IgD-negative memory B cell (primary cell): ENCODE measurements at regions not wholly inside any gene's neighbourhood (a gene's known extent, or its start where the extent isn't known, plus 50 kb on each side); places are given as distances from the start of the nearest gene placed in this dataset.
"Not testable (repeated sequence)": the region's sequence is repeated elsewhere in the genome, so short reads cannot be mapped to it uniquely, and the experiment has no call there.

Experiments used
- H3K27ac Mint-ChIP-seq, 3 donors: one replicate each; pipeline ENCODE4 v1.8.0; 2020 to 2022; ENCODE audit warnings: mild to moderate bottlenecking in 3 of 3, mixed read lengths in 3 of 3, moderate library complexity in 1 of 3
- H3K27me3 Mint-ChIP-seq: one replicate; pipeline ENCODE4 v1.8.0; 2021; ENCODE audit warnings: mixed read lengths
- H3K36me3 Mint-ChIP-seq: one replicate; pipeline ENCODE4 v1.8.0; 2020; ENCODE audit warnings: mild to moderate bottlenecking, mixed read lengths
- H3K4me1 Mint-ChIP-seq, 3 donors: one replicate each; pipeline ENCODE4 v1.8.0; 2020 to 2022; ENCODE audit warnings: mixed read lengths in 3 of 3, mild to moderate bottlenecking in 1 of 3
- H3K4me3 Mint-ChIP-seq, 4 donors: one replicate each; pipeline ENCODE4 v1.8.0; 2020 to 2022; ENCODE audit warnings: mild to moderate bottlenecking in 4 of 4, mixed read lengths in 4 of 4, moderate library complexity in 3 of 4
- H3K9me3 Mint-ChIP-seq, 3 donors: one replicate each; pipeline ENCODE4 v1.8.0; 2020 to 2021; ENCODE audit warnings: mixed read lengths in 3 of 3, mild to moderate bottlenecking in 1 of 3

DNA sequence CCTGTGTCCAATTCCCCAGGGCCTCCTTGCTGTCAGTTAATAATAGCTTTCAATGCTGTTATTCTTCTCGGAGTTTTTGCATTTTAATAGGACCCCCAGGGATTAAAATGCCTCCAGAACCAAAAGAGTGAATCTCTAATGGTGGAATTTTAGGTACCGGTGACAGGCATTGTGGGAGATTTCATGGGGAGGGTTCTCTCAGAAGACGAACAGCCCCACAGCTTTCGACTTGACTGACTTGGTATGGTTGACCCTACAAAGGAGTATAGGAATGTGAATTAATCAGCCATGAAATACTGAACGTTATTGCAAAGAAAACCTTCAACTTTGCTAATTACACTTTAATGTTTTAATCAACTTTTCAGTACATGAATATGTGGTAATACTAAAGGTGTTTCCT, 206.3 kb upstream of the FZD8 start:
- H3K36me3 Mint-ChIP-seq: no peaks in the 10 kb centered on the region
- H3K27ac Mint-ChIP-seq: peak overlapping the region in 1 of 3 donors; percentile 14
- H3K9me3 Mint-ChIP-seq: peaks cover 0 to 3% (median 2%) of the 10 kb centered on the region in 3 donors
- H3K27me3 Mint-ChIP-seq: no peaks in the 10 kb centered on the region
- H3K4me3 Mint-ChIP-seq: no peak overlapping the region
- H3K4me1 Mint-ChIP-seq: no peaks in the 10 kb centered on the region

DNA sequence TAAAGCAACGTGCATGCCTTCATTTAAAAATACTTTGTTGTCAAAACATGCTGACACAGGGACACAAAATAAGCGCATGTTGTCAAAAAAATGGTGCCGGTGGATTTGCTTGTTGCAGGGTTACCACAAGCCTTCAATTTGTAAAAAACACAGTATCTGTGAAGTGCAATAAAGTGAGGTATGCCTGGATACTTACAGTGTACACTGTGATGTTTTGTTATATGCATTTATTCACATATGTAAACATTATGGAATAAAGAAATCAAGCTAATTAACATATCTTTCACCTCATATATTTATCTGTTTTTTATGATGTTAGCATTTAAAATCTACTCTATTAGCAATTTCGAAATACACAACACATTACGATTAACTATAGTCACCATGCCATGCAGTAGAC, 202.6 kb upstream of the FZD8 start:
- H3K27me3 Mint-ChIP-seq: no peaks in the 10 kb centered on the region
- H3K4me1 Mint-ChIP-seq: no peaks in the 10 kb centered on the region
- no peak overlapping the region for H3K4me3 Mint-ChIP-seq
- no peak overlapping the region for H3K27ac Mint-ChIP-seq
- H3K9me3 Mint-ChIP-seq: peaks cover 3 to 8% (median 5%) of the 10 kb centered on the region in 3 donors
- H3K36me3 Mint-ChIP-seq: no peaks in the 10 kb centered on the region

DNA sequence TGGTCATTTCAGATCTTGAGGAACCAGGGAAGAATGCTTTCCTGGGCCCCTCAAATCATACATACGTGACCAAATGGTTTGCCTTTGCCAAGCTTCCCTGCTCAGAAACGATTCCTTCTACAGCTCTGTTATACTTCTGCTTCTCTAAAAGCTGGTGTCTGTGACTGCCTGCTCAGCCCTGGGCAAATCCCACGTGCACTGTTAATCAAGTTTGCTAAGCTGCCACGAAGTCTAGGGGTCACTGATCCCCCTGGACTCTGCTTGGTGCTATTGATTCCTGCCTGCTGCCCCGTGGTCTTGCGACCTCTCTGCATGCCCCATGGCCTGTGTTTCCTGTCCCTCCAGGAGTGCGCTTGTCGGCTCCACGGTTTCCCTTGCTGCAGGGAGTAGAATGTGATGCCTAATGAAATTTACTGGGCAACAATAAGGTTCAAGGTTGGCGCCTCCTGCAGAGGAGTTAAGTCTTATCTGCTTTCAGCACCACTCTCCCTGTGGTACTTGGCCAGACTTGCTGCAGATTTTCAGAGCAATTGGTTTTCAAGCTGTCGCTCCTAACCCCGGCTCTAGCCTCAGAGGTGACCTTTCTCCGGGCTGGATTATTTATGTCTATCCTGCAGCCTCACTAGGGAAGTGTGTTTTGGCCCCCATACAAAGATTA, 201.6 kb upstream of the FZD8 start:
- H3K27ac Mint-ChIP-seq: no peak overlapping the region
- no peaks in the 10 kb centered on the region for H3K4me1 Mint-ChIP-seq
- H3K4me3 Mint-ChIP-seq: no peak overlapping the region
- no peaks in the 10 kb centered on the region for H3K27me3 Mint-ChIP-seq
- peaks cover 3 to 8% (median 5%) of the 10 kb centered on the region in 3 donors for H3K9me3 Mint-ChIP-seq
- no peaks in the 10 kb centered on the region for H3K36me3 Mint-ChIP-seq

DNA sequence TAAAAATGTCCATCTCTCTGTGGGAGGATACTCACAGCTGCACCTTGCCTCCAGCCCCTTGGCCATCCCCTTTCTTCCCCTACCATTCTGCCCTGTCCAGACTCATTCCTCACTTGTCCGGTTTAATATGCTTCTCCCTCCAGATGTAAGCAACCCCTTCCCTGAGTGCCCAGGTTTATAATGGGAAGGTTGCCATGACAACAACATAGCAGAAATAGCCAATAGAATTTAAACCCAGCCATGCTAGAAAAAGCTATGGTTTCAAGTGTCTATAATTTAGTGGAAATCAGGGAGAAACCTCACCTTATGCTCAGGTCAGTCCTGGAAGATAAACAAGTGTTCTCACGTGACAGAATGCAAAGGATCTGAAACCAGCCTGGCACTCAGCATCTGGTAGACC, 196.0 kb upstream of the FZD8 start:
- H3K27me3 Mint-ChIP-seq: no peaks in the 10 kb centered on the region
- H3K4me1 Mint-ChIP-seq: no peaks in the 10 kb centered on the region
- no peak overlapping the region for H3K4me3 Mint-ChIP-seq
- H3K27ac Mint-ChIP-seq: no peak overlapping the region
- no peaks in the 10 kb centered on the region for H3K36me3 Mint-ChIP-seq
- H3K9me3 Mint-ChIP-seq: peaks cover 3 to 8% (median 3%) of the 10 kb centered on the region in 3 donors

DNA sequence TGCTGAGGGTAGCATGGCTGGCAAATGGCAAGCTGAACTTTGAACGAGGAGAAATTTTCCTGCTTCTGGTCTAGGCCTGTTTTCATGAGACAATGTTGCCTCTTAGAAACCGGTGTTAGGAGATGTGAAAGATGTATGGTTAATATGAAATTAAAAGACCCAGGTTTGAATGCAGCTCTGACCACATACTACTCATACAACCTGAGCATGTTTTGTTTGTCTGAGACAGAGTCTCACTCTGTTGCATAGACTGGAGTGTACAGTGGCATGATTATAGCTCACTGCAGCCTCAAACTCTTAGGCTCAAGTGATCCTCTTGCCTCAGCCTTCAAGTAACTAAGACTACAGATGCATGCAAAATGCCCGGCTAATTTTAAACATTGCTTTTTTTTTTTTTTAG, 193.4 kb upstream of the FZD8 start:
- no peaks in the 10 kb centered on the region for H3K4me1 Mint-ChIP-seq
- peaks cover 0 to 3% (median 2%) of the 10 kb centered on the region in 3 donors for H3K9me3 Mint-ChIP-seq
- H3K27ac Mint-ChIP-seq: no peak overlapping the region
- H3K27me3 Mint-ChIP-seq: no peaks in the 10 kb centered on the region
- no peak overlapping the region for H3K4me3 Mint-ChIP-seq
- no peaks in the 10 kb centered on the region for H3K36me3 Mint-ChIP-seq

DNA sequence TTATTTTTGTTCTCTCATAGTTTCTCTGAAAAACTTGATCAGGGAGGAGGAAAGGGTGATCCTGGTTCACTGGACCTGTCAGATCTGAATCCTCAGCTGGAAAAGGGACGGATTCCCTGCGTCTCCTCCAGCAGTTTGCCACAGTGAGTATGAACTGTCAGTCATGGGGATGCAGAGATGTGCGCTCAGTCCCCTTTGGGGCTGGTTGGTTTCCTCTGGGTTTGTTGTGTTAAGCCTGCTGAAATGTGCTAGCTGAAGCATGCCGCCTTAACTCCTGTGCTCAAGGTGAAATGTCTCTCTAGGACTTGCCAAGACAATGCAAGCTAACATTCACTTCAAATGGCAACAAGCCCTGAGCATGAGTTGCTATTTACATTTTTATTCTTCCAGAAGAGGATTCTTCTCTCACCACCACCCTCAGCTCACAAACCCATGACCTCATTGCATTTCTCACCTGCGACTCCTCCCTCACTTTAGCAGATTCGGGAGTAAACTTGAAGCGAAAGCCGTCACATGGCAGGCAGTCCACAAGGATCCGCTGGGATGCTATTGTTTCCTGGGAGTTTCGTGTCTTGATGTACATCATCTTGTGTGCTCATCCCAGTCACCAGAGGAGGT, 192.9 kb upstream of the FZD8 start:
- no peak overlapping the region for H3K4me3 Mint-ChIP-seq
- H3K4me1 Mint-ChIP-seq: no peaks in the 10 kb centered on the region

DNA sequence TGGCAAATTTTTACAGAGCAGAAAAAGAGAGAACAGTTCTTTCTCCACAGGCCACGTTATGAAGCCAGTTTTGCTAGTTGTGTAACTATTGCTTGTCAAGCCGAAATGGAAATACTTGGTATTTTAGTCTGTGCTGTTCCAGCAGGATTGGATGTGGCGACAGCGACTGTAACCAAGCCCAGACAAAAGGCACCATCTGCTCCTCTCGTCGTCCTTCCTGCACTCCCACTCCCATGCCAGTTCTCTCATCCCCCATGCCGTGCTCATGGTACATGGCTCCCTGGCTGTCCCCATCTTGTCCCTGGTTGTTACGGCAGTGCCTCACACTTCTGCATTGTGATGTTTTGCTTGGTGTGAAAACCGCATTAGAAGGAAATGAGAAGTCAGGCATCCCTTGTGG, 185.7 kb upstream of the FZD8 start:
- Mint-ChIP-seq H3K9me3 (peaks cover 0 to 2% (median 1%) of the 10 kb centered on the region in 3 donors), H3K4me3 (no peak overlapping the region), H3K4me1 (peaks cover 0 to 2% (median 0%) of the 10 kb centered on the region in 3 donors), H3K27me3 (no peaks in the 10 kb centered on the region), H3K27ac (no peak overlapping the region), H3K36me3 (no peaks in the 10 kb centered on the region)

More for the DNA sequence above, 192.9 kb upstream of the FZD8 start:
- no peak overlapping the region for H3K27ac Mint-ChIP-seq
- H3K9me3 Mint-ChIP-seq: peaks cover 0 to 3% (median 2%) of the 10 kb centered on the region in 3 donors
- no peaks in the 10 kb centered on the region for H3K27me3 Mint-ChIP-seq
- no peaks in the 10 kb centered on the region for H3K36me3 Mint-ChIP-seq

DNA sequence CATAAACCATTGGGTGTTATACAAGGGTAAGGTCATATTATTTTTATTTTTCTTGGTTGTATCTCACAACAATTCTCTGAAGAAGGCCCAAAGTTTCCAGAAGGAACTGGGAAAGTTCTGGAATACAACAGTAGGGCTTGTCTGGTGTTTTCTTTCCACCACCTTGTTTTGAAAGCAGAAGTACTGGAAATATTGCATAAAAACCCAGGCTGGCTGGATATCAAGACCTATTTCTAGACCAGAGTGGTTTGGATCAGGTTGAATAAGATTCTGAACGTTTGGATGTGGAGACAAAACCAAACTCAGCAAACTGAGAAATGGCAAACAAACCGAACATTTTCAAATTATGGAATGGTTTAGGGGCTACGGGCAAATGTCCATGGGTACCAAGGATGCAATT, 182.6 kb upstream of the FZD8 start:
- H3K27me3 Mint-ChIP-seq: no peaks in the 10 kb centered on the region
- H3K9me3 Mint-ChIP-seq: peaks cover 0 to 2% (median 1%) of the 10 kb centered on the region in 3 donors
- H3K4me1 Mint-ChIP-seq: peaks cover 0 to 2% (median 0%) of the 10 kb centered on the region in 3 donors
- H3K27ac Mint-ChIP-seq: no peak overlapping the region
- H3K4me3 Mint-ChIP-seq: no peak overlapping the region
- H3K36me3 Mint-ChIP-seq: no peaks in the 10 kb centered on the region

DNA sequence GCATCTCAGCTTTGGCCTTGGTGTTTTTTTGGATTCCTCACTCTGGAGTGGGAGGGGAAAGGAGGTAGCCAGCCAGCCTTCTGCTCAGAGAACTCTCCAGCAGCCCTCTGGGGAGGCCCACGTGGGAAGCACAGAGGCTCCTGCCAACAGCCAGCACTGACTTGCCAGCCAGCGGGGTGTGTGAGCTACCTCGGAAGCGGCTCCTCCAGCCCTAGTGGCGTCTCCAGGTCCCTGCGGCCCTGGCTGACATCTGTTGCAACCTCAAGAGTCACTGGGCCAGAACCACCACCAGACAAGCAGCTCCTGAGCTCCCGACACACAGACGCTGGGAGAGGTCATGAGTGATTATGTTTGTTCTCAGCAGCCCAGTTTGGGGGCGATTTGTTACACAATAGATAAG, 180.2 kb upstream of the FZD8 start:
- H3K4me3 Mint-ChIP-seq: no peak overlapping the region
- no peaks in the 10 kb centered on the region for H3K36me3 Mint-ChIP-seq
- no peaks in the 10 kb centered on the region for H3K27me3 Mint-ChIP-seq
- peaks cover 0 to 2% (median 0%) of the 10 kb centered on the region in 3 donors for H3K9me3 Mint-ChIP-seq
- no peaks in the 10 kb centered on the region for H3K4me1 Mint-ChIP-seq
- no peak overlapping the region for H3K27ac Mint-ChIP-seq

DNA sequence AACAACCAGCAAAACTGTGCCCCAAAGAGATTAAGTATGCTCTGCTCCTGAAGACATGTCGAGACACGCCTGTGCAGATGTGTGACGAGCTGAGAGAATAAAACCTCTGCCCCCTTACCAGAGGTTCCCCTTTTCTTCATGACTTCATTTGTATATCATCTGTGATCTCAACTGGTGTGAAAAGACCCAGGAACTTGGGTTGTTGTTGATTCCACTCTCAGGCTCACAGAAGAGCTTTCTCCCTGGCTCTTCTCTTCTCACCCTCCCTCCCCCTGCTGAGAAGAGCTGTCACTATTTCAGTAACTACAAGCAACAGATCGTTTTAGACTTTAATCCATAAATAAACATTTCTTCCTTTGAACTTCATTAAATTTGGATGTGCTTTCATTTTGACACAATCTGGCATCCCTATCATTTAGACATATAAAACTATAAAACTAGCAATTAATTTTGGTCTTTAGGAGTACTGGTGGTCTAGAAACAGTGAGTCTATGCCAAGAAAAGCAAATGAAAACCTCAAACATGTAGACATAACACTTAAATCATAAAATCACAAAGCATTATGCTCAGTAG, 179.3 kb upstream of the FZD8 start:
- Mint-ChIP-seq H3K27me3 (no peaks in the 10 kb centered on the region), H3K4me1 (no peaks in the 10 kb centered on the region)

DNA sequence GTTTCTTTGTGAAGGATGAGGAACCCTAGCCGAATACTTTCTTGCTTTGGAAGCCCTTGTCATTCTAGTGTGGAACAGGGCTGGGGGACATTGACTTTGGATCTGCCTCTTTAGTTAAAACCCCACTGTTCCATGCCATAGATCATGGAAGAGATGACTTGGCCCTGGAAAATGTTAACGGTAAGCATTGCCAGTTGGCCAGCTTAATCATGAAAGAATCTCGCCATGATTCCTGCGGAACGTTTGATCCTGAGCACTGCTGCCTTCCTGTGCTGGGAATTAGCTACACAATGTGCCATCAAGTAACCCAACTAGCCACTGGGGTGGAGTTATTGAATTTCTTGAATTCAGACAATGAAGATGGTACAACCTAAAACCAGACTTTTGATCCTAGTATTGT, 177.6 kb upstream of the FZD8 start:
- H3K9me3 Mint-ChIP-seq: peaks cover 0 to 5% (median 3%) of the 10 kb centered on the region in 3 donors
- H3K4me3 Mint-ChIP-seq: no peak overlapping the region
- no peaks in the 10 kb centered on the region for H3K27me3 Mint-ChIP-seq
- no peaks in the 10 kb centered on the region for H3K36me3 Mint-ChIP-seq
- H3K4me1 Mint-ChIP-seq: no peaks in the 10 kb centered on the region
- H3K27ac Mint-ChIP-seq: no peak overlapping the region

More for the DNA sequence above, 179.3 kb upstream of the FZD8 start:
- H3K9me3 Mint-ChIP-seq: peaks cover 0 to 3% (median 0%) of the 10 kb centered on the region in 3 donors
- peak overlapping the region in 1 of 3 donors; percentile 20 for H3K27ac Mint-ChIP-seq
- H3K36me3 Mint-ChIP-seq: no peaks in the 10 kb centered on the region
- H3K4me3 Mint-ChIP-seq: no peak overlapping the region

DNA sequence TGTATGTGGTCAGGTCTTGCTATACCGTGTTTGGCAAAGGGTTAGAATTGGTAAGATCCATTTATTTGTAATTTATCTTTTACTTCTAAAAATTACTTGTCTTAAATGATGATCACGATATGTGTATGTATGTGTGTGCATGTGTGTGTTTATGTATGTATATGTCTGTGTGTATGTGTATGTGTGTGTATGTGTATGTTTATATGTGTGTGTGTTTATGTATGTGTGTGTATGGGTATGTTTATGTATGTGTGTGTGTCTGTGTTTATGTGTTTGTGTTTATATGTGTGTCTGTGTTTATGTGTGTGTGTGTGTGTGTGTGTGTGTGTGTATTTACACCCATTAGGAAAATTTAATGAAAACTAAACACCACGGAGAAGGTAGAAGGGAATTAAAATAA, 176.9 kb upstream of the FZD8 start:
- Mint-ChIP-seq H3K4me3 (no peak overlapping the region), H3K9me3 (peaks cover 0 to 5% (median 3%) of the 10 kb centered on the region in 3 donors), H3K27me3 (no peaks in the 10 kb centered on the region), H3K4me1 (no peaks in the 10 kb centered on the region), H3K36me3 (no peaks in the 10 kb centered on the region), H3K27ac (no peak overlapping the region)

DNA sequence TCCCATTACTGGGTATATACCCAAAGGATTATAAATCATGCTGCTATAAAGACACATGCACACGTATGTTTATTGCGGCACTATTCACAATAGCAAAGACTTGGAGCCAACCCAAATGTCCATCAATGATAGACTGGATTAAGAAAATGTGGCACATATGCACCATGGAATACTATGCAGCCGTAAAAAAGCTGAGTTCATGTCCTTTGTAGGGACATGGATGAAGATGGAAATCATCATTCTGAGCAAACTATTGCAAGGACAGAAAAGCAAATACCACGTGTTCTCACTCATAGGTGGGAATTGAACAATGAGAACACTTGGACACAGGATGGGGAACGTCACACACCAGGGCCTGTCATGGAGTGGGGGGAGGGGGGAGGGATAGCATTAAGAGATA, 175.0 kb upstream of the FZD8 start:
- not testable (repeated sequence) for H3K4me1 Mint-ChIP-seq, H3K36me3 Mint-ChIP-seq, H3K4me3 Mint-ChIP-seq, H3K27ac Mint-ChIP-seq, H3K9me3 Mint-ChIP-seq, H3K27me3 Mint-ChIP-seq

DNA sequence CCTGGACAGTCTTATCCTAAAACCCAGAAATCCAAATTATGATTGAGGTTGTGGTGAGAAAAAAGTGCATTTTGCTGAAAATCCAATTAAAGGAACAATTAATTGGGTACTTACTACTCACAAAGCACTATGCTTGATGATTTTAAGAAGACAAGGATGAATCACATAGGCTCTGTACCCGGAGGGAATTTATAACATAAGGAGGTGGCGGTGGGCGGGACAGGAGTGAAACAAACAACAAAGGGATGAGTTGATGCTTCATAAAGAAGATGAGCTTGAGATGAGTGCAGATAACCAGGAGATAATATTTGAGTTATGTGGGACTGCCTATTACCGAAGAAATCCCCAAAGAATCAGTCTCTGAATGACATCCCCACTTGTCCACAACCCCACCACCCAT, 171.1 kb upstream of the FZD8 start:
- Mint-ChIP-seq H3K27me3 (peaks cover 2% of the 10 kb centered on the region), H3K4me3 (no peak overlapping the region), H3K36me3 (no peaks in the 10 kb centered on the region), H3K27ac (no peak overlapping the region), H3K4me1 (no peaks in the 10 kb centered on the region), H3K9me3 (peaks cover 6 to 8% (median 7%) of the 10 kb centered on the region in 3 donors)

DNA sequence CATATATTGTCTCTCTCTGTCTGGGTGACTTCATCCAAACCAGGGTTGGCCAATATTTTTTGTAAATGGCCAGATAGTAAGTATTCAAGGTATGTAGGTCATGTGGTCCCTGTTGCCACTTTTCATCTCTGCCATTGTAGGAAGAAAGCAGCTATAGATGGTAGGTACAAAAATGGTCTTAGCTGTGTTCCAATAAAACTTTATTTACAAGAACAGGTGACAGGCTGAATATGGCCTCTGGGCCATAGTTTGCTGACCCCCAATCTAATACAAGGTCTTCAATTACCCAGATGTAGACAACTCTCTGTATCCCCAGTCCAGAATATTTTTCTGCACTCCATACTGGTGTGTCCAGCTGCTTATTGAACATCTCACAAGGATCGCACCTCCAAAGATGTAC, 166.2 kb upstream of the FZD8 start:
- Mint-ChIP-seq H3K9me3 (peaks cover 5 to 6% (median 5%) of the 10 kb centered on the region in 3 donors), H3K4me3 (no peak overlapping the region), H3K27ac (no peak overlapping the region), H3K36me3 (no peaks in the 10 kb centered on the region), H3K4me1 (no peaks in the 10 kb centered on the region), H3K27me3 (peaks cover 2% of the 10 kb centered on the region)

DNA sequence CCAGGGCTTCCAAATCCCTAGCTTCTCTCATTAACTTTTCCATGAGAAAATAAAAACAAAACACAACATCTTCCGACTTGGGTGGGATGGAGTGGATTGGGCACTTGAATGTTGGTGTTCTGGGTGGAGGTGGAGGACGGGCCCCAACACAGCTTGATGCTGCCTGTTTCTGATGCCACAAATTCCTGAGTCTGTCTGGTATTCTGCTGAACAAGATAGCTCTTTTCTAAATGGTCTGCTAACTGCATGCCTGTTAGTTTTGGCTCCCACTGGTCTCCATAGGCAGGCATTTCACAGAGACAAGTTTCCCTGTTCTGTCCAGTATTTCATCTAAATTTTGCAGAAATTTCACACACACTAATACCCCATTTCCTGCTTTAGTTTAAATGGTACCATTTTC, 160.9 kb upstream of the FZD8 start:
- no peak overlapping the region for H3K4me3 Mint-ChIP-seq
- no peaks in the 10 kb centered on the region for H3K27me3 Mint-ChIP-seq
- H3K36me3 Mint-ChIP-seq: no peaks in the 10 kb centered on the region
- H3K4me1 Mint-ChIP-seq: no peaks in the 10 kb centered on the region
- no peak overlapping the region for H3K27ac Mint-ChIP-seq
- H3K9me3 Mint-ChIP-seq: peaks cover 2 to 5% (median 2%) of the 10 kb centered on the region in 3 donors
